HG02938 (cell line): ENCODE measurements at regions not wholly inside any gene's neighbourhood (a gene's known extent, or its start where the extent isn't known, plus 50 kb on each side); places are given as distances from the start of the nearest gene placed in this dataset.

Source experiments
- ATAC-seq: cut with Tn5 transposase; IDR thresholded peaks from one replicate; pipeline ENCODE4 v1.9.1; 2021; ENCODE audit warnings: mild to moderate bottlenecking, moderate library complexity; ENCODE audit not compliant: unreplicated experiment

DNA sequence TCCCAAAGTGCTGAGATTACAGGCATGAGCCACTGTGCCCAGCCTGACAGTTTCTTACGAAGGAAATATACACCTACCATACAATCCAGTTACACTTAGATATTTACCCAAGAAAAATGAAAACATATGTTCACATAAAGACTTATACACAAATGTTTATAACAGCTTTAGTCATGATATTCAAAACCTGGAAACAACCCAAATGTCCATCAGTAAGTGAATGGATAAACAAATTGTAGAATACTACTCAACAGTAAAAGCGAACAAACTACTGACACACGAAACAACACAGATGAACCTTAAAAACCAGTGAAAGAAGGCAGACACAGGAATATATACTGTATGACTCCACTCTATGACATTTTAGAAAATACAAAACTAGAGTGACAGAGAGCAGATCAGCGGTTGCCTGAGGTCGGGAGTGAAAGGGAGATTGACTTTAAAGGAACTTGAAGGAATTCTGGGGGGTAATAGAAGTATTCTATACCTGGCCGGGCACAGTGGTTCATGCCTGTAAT lies 83.6 kb downstream of the SPRING1 start:
- ATAC-seq, result no peak

DNA sequence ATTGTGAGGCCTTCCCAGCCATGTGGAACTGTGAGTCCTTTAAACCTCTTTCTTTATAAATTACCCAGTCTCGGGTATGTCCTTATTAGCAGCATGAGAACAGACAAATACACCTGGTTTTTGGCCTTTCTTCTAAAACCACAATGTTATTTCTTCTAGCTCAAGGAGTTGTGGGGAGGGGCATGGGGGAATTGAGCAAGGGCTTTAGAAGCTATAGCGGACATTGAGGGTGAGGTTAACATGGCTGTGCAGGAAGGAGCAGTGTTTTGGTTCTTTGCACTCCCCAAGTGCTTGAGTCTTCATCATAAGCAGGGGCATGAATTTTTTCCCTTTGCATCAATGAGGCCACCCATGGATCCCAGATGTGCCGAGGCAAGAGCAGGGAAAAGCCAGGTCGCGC lies 86.8 kb downstream of the SPRING1 start:
- ATAC-seq, result no peak

DNA sequence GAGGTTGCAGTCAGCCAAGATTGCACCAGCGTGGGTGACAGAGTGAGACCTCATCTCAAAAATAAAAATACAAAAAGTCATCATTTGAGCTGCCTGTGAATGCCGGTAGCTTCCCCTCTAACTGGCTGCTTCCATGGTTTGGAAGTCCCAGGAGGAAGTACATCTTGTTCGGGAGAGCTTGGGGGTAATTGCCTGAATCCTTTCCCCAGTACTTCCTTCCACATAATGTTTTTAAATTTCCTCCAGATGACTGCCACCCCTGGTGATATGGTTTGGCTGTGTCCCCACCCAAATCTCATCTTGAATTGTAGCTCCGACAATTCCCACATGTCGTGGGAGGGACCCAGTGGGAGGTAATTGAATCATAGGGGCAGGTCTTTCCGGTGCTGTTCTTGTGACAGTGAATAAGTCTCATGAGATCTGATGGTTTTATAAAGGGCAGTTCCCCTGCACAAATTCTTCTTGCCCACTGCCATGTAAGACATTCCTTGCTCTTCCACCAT lies 87.2 kb downstream of the SPRING1 start:
- no peak for ATAC-seq

DNA sequence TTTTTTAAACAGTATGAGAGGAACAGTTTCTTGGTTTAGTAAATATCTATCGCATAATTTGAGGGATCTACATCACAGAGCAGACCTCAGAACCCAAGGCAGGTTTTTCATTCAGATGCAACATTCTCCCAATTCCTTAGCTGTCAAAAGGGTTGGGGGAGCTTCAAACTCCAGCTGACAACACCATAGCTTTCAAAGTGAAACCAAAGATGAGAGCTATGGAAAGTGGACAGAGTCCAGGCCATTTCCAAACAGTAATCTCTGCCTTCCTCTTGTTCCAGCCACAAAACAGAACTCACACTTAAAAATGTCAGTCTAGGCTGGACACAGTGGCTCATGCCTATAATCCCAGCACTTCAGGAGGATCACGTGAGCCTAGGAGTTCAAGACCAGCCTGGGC lies 87.8 kb downstream of the SPRING1 start:
- no peak for ATAC-seq

DNA sequence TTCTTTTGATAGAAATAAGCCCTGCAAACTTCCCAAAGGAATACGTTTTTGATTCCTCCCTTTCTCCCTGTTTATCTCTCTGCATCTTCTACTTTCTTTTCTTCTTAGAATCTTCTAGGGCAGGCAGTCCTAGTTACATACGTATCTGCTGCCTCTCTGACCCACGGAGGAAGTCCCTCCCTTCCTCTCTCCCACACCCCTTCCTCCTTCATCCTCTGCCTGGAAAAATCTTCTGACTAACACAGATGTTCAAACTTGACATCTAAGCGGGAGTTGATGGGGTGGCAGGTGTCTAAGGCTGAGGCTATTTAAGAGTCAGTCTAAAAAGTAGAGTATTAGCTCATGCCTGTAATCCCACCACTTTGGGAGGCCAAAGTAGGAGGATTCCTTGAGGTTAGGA lies 88.6 kb downstream of the MAP1LC3B2 start:
- no peak for ATAC-seq

DNA sequence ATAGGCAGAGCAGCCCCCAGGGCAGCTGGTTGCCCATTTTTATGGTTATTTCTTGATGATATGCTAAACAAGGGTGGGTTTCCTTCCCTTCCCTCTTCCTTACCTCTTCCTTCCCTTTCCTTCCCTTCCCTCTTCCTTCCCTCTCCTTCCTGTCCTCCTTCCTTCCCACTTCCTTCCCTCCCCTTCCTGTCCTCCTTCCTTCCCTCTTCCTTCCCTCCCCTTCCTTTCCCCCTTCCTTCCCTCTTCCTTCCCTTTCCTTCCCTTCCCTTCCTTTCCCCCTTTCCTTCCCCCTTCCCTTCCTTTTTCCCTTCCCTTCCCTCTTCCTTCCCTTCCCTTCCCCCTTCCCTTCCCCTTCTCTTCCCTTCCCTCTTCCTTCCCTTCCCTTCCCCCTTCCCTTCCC lies 87.7 kb downstream of the MAP1LC3B2 start:
- ATAC-seq, result no peak

DNA sequence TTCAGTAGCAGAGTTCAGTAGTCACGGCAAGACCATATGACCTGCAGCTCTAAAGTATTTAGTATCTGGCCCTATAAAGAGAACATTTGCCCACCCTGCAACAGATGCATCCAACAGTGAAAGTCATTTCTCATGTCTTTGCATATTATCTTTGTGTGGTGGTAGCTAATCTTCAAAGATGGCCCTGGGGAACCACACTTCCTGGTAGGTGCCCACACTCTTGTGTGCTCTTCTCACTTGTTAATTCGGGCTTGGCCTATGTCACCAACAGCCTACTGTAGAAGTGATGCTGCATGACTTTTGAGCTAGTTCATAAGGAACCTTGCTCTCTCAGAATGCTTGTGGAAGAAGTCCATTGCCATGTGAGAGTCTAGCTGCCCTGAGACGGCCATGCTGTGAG lies 85.6 kb downstream of the MAP1LC3B2 start:
- ATAC-seq, result no peak

DNA sequence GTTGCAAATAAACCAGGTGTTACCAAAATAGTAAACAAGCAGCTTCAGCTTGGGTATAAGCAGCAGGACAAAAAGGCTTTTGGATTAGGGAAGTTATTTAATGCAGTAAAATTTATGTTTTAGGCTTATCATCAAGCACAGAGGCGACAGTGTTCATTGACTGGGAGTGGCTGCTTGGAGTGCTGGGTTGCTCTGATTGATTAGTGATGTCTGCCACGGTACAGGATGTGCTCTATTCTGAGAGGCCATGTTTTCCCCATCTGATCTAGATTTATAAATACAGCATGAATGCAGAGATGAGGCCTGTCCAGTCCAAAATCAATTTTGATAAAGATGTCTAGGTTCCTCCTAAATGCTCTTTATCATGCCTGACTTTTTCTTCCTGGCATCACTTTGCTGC lies 83.5 kb downstream of the MAP1LC3B2 start:
- no peak for ATAC-seq

DNA sequence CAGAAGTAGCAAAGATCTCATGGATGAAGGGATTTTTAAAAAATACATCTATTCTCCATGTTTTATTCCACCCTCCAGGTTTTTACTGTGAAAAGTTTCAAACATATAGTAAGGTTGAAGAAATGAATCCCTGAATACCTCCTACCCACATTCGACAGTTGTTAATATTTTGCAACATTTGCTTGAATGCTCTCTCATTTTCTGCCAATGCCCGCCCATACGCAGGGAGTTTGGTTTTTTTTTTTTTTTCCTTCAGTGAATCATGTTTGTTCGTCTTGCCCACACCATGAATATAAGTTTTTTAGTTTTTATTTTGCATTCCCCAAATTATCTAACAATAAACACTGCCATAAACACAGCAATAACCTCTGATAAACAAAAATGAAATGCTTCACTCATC lies 82.9 kb downstream of the MAP1LC3B2 start:
- ATAC-seq, result no peak

DNA sequence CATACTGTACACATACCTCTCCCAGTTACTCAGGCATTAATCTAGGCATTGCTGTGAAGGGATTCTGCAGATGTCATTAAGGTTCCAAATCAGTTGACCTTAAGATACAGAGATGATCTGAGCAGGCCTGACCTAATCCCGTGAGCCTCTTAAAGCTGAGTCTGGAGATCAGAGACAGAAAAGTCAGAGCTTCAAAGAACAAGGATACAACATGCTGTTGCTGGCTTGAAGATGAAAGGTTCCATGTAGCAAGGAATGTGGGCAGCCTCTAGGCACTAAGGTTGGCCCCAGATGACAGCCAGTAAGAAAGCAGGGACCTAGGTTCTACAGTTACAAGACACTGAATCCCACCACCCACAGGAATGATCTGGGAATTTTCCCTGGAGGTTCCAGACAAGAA lies 81.1 kb downstream of the MAP1LC3B2 start:
- no peak for ATAC-seq

DNA sequence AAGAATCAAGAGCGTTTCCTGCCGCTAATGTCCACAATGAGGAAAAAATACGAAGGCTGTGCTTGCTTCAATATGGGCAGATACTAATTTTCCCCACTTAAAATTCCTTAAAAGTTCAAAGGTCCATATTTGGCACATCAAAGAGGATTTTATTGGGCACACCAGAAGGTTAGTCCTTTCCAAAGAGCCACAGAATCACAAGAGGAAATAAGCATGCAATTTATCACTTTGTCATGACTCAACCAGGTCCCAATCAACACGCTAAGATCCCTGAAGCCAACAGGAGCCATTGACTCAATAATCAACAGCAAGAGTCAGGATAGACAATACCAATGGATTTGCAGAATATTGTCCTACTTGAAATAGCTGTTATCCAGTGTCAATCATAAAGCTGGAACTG lies 80.6 kb downstream of the MAP1LC3B2 start:
- no peak for ATAC-seq

DNA sequence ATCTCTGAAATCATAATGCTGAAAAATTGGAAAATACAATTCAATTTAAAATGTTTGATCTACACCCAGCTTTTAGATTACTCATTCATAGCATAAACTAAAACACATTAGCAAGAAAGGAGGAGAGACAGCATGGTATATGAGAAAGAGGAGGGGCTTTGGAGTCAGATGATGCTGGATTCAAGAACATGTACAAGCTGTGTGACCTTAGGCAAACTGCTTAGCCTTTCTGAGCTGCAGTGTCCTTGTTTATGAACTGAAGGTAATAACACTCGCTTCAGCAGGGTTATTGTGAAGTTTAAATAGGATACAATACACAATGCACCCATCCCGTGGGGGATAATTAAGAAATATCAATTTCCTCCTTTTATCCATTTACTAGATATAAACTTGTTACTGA lies 79.2 kb downstream of the MAP1LC3B2 start:
- no peak for ATAC-seq

DNA sequence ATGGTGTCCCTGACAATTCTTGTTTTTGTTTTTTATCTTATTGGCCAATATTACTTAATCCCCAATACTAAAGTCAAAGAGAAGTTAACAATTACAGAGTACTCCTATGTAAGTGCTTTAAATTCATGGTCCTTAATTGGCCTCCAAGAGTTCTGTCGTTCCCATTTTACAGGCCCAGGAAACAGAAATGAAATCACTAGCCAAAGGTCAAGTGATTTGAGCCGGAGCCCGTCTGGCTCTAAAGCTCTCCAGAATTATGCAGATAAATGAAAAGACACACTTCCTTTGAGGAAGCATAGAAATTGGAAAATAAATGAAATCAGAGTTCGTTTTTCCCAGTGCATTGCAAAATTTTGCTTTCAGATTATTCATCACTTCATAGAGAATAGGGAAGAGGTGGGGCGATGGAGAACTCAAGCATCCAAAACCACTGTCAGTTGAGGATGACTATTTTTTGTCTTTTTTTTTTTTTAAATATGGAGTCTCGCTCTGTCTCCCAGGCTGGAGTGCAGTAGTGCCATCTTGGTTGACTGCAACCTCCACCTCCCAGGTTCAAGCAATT lies 78.5 kb downstream of the MAP1LC3B2 start:
- ATAC-seq, result no peak

DNA sequence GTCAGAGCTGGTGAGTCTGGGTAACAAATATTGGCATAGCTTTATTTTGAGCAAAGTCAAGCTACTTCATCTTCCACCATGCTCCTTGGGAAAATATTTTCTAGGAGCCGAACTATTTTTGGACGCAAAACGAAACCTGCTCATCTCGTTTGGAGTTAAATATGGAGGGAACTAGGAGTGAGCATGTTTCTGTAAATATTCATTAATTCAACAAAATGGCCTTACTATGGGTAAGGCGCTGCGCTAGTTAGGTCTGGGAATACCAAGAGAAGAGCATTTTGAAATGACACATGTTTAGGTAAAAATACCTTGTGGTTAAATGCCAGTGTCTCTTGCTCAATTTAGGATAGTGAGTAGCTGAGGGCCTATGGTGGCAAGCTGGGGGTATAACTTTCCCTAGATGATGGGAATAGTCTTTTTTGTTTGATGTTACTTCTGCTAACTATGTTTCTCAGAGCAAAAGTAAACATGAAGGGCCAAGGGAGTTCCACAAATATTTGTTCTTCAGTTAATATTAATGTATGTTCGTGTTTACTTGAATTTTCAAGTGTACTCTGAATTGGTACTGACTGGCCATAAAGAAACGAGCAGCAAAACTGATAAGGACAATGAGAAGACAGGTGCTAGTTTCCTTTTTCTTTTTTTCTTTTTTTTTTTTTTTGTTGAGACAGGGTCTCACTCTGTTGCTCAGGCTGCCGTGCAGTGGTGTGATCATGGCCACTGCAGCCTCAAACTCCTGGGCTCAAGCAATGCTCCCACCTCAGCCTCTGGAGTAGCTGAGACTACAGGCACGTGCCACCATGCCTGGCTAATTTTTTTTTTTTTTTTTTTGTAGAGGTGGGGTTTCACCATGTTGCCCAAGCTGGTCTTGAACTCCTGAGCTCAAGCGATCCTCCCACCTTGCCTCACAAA lies 77.7 kb downstream of the MAP1LC3B2 start:
- no peak for ATAC-seq

DNA sequence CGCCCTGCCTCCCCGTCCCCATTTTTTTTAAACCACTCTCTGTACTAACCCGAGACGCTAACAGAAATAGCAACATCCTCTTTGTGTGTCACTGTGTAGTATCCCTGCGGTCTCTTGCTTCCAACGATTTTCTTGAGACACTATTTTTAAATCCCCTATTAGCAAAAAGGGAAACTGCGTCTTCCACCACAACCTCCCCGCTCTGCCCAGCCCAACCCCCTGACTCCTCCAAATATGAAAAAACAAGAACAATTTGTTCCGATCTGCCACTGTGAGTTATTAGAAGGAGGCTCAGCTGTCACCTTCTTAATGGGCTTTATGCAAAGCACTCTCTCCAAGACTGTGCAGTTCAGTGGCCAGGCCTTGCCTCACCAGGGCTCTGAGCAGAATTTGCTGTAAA lies 76.3 kb downstream of the MAP1LC3B2 start:
- ATAC-seq, result no peak

DNA sequence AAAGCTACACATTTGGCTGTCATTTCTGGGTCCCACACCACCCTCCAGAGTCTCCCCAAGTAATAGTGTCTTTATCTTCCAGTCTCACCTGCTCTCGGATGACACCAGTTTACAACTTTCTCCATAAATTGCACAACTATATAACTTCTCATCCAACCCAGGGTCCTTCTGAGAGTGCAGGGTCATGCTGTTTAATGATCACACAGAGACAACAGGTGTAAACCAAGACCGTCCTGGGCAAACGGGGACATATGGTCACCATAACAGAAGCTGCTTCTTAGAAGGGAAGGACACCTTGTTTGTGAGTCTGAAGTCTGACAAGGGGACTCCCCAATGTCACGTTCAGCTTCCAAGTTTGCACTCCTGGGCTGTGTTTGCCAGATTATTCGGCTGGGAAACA lies 74.3 kb downstream of the MAP1LC3B2 start:
- ATAC-seq, result no peak

DNA sequence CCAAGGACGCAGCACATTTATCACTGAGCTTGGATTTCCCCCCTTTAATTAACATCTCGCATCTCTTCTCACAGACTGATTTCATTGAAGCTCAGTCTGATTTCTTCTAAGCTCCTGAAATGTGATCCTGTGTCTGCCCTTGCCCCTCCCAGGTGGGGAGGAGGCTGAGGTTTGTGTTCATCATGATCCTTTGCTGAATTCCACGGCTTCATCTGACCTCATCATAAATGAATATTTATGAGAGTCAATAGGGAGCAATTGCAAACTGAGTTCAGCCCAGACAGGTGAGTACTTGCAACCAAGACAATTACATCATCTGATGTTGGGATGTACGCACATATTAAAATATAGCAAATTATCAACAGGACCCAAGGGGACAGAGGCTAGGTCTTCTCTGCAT lies 72.4 kb downstream of the MAP1LC3B2 start:
- ATAC-seq, result no peak

DNA sequence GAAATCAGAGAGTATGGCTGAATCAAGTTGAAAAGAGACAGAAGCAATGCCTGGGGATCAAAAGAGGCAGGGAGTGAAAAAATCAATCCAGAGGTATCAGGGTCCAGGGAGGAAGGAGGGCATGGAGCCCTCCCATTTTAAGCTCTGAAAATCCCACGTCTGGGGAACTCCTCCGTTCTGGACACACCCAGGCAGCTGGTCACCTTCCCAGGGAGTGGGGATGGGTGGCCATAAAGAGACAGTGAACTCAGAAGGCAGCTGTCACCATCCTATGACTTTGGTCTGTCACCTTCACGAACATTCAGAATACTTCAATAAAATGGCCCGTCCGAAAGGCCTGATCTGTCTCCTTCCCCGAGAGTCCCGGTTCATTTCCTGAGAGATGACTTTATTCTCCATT lies 71.6 kb downstream of the MAP1LC3B2 start:
- ATAC-seq, result no peak

DNA sequence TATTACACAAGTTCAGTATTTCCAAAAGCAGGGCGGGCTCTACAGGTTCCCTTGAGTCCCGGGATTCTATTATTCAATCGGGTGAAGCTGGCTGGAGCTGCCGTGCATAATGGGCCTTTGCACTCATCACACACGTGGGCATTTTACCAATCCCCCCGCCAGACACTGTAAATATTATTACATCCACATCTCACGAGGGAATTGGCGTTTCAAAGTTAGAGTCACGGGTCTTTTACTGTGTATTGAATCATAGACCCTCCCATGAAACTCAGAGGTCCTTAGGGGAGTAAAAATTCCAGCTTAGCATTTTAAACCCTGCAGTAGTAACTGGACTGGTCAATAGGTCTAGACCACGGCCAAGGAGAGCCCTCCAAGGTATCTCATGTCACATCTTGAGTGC lies 70.3 kb downstream of the MAP1LC3B2 start:
- no peak for ATAC-seq

DNA sequence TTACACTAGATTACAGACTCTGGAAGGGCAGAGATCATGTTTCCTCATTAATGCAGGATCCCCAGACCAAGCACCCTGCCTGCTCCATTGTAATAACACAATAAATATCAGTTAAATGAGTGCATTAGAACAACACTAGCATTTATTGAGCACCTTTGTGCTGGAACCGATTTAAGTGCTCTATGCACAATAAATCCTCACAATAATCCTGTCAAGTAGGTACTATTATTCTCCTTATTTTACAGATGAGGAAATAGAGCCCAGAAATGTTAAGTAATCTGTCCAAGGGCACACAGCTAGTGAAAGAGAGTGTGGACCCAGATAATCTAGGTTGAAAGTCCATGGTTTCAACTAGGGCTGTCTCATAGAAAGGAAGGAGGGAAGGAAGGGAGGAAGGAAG lies 69.8 kb downstream of the MAP1LC3B2 start:
- no peak for ATAC-seq

DNA sequence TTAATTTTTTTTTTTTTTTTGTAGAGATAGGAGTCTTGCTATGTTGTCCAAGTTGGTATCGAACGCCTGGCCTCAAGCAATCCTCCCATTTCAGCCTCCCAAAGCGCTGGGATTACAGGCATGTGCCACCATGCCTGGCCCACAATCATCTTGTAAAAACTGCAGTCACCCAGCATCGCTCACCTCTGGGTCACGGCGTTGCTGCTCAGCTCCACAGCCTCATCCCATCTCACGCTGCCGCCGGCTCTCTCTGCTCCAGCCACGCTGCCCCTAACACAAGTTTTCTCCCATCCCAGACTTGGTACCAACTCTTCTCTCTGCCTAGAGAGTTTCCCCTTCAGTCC lies 69.2 kb downstream of the MAP1LC3B2 start:
- no peak for ATAC-seq
